Cardiac muscle cell (in vitro differentiated cells and primary cell): ENCODE measurements at regions not wholly inside any gene's neighbourhood (a gene's known extent, or its start where the extent isn't known, plus 50 kb on each side); places are given as distances from the start of the nearest gene placed in this dataset.
"Not testable (repeated sequence)": the region's sequence is repeated elsewhere in the genome, so short reads cannot be mapped to it uniquely, and the experiment has no call there.

Source experiments
- DNase-seq, 2 donors: peaks; one replicate each; pipeline versions ENCODE4 v3.0.0 to v3.0.0-alpha.2; 2010 to 2017; ENCODE audit warnings: low read depth in 1 of 2, low spot score in 1 of 2
- H3K27ac ChIP-seq: fragments of 200-600 bp; sonication (generic); 2 replicates; pipeline ENCODE4 v1.5.1; 2016
- H3K27me3 ChIP-seq: fragments of 200-600 bp; sonication (generic); 2 replicates; pipeline ENCODE4 v1.6.0; 2016; ENCODE audit warnings: control low read depth
- H3K36me3 ChIP-seq: fragments of 200-600 bp; sonication (generic); 2 replicates; pipeline ENCODE4 v1.5.1; 2016; ENCODE audit warnings: control low read depth
- H3K4me1 ChIP-seq: fragments of 200-600 bp; sonication (generic); 2 replicates; pipeline ENCODE4 v1.8.1; 2017; ENCODE audit warnings: low read depth, mild to moderate bottlenecking, mixed run types
- H3K4me3 ChIP-seq: fragments of 200-600 bp; sonication (generic); 2 replicates; pipeline ENCODE4 v1.5.1; 2016; ENCODE audit warnings: mild to moderate bottlenecking
- H3K9me3 ChIP-seq: fragments of 200-600 bp; sonication (generic); 2 replicates; pipeline ENCODE4 v1.5.1; 2017; ENCODE audit warnings: low read depth, mild to moderate bottlenecking, control low read depth
- TF ChIP-seq, protein P1 (sequence below): IDR thresholded peaks from 2 replicates; pipeline ENCODE4 v1.5.1; 2012; ENCODE audit warnings: low read depth, mild to moderate bottlenecking, low read length

DNA sequence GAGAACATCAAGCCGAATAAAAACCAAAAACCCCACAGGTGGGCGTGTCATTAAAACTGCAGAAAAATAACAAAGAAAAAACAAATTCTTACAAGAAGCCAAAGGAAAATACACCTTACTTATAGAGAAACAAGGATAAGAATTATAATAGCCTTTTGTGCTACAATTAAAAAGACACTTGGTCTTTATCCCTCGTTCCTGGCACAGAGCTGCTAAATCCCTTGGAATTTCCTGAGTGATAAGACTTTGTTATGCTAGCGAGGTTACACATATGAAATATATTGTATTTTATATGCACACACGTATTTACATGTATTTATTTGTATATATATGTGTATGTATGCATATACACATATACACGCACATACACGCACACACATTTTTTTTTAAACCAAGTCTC is 325.3 kb upstream of the TFPI start:
- TF ChIP-seq, protein P1, sequence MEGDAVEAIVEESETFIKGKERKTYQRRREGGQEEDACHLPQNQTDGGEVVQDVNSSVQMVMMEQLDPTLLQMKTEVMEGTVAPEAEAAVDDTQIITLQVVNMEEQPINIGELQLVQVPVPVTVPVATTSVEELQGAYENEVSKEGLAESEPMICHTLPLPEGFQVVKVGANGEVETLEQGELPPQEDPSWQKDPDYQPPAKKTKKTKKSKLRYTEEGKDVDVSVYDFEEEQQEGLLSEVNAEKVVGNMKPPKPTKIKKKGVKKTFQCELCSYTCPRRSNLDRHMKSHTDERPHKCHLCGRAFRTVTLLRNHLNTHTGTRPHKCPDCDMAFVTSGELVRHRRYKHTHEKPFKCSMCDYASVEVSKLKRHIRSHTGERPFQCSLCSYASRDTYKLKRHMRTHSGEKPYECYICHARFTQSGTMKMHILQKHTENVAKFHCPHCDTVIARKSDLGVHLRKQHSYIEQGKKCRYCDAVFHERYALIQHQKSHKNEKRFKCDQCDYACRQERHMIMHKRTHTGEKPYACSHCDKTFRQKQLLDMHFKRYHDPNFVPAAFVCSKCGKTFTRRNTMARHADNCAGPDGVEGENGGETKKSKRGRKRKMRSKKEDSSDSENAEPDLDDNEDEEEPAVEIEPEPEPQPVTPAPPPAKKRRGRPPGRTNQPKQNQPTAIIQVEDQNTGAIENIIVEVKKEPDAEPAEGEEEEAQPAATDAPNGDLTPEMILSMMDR = no peak
- Histone ChIP-seq H3K27me3 (no peaks in the 10 kb centered on the region), H3K4me1 (no peaks in the 10 kb centered on the region), H3K36me3 (no peaks in the 10 kb centered on the region), H3K4me3 (no peak overlapping the region), H3K27ac (no peak overlapping the region), H3K9me3 (no peaks in the 10 kb centered on the region)
- DNase-seq = peak in 1 of 2 donors; percentile 10

DNA sequence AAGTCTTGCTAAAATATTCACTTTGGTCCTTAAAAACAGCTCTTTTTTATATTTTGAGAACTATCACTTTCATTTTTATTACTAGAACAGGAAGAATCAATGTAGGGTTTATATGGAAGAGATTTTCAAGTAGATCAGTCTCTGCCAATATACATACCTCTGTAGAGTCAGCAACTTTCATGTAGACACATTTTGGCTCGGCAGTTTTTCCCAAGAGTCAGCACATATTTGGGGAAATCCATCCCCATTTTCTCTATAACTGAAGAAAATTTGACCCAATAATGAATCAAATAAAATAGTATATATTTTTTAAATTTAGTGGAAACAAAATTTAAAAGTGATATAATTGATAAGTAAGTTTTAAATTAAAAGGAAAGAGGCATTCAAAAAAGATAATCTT is 329.8 kb upstream of the TFPI start:
- Histone ChIP-seq H3K27ac (no peak overlapping the region), H3K9me3 (no peaks in the 10 kb centered on the region), H3K4me1 (no peaks in the 10 kb centered on the region), H3K36me3 (no peaks in the 10 kb centered on the region), H3K27me3 (no peaks in the 10 kb centered on the region), H3K4me3 (no peak overlapping the region)
- TF ChIP-seq, protein P1 = no peak
- DNase-seq = no peak

DNA sequence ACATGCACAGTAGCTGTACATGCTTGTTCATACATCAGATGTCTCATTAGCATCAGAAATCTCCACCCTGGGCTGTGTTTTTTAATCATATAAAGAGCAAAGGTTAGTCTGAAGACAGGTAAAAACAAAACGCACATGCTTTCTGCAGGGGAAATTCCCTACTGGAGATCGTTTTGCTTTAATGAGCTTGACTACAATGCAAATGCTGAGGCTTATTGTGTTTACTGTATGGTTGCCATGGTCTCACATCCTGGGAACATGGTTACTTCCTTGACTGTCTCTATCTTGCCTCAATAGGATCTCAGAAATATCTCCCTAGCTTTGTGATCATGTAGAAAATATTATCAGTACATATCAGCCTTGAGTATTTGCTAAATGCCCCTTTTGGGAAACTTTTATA is 336.5 kb upstream of the TFPI start:
- Histone ChIP-seq H3K4me1 (no peaks in the 10 kb centered on the region), H3K27ac (no peak overlapping the region), H3K4me3 (no peak overlapping the region), H3K36me3 (no peaks in the 10 kb centered on the region), H3K9me3 (no peaks in the 10 kb centered on the region), H3K27me3 (no peaks in the 10 kb centered on the region)
- TF ChIP-seq, protein P1 = no peak
- DNase-seq = no peak

DNA sequence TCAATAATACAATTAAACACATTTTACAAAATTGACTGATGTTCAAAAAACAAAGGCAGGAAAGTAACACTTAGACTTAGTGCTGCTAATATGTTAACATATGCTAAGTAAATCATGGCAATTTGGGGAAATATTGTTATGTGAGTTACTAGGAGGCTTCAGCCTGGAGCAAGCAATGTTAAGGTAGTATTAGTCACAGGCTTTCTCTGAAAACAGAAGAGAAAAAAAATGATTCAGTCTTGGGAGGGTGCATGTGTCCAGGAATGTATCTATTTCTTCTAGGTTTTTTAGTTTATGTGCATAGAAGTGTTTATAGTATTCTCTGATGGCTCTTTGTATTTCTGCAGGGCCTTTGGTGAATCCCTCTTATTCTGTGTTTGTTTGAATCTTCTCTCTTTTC is 345.8 kb upstream of the TFPI start:
- no peak overlapping the region for H3K4me3 ChIP-seq
- no peak for DNase-seq
- H3K36me3 ChIP-seq = no peaks in the 10 kb centered on the region

DNA sequence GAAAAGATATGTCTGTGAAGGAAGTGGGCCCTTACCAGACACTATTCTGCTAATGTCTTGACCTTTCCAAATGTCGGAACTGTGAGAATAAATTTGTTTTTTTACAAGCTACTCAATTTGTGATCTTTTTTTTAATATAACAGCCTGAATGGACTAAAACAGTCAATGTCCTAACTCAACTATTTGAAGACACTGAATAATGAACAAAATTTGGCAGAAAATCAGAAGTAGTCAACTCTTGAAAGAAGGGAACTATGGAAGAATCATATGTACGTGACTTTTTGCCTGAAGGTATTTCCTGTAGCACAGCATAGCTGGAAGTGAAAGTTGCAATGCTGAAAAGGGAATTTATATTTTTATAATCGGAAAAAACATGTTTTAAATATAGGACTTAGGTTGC is 351.8 kb upstream of the TFPI start:
- H3K4me3 ChIP-seq = no peak overlapping the region
- H3K27ac ChIP-seq = no peak overlapping the region
- no peak for DNase-seq
- no peaks in the 10 kb centered on the region for H3K36me3 ChIP-seq
- no peaks in the 10 kb centered on the region for H3K9me3 ChIP-seq
- TF ChIP-seq, protein P1 = no peak
- no peaks in the 10 kb centered on the region for H3K27me3 ChIP-seq
- H3K4me1 ChIP-seq = no peaks in the 10 kb centered on the region

More for the DNA sequence above, 345.8 kb upstream of the TFPI start:
- H3K9me3 ChIP-seq = no peaks in the 10 kb centered on the region
- TF ChIP-seq, protein P1 = no peak
- H3K27me3 ChIP-seq = no peaks in the 10 kb centered on the region
- no peaks in the 10 kb centered on the region for H3K4me1 ChIP-seq
- no peak overlapping the region for H3K27ac ChIP-seq

DNA sequence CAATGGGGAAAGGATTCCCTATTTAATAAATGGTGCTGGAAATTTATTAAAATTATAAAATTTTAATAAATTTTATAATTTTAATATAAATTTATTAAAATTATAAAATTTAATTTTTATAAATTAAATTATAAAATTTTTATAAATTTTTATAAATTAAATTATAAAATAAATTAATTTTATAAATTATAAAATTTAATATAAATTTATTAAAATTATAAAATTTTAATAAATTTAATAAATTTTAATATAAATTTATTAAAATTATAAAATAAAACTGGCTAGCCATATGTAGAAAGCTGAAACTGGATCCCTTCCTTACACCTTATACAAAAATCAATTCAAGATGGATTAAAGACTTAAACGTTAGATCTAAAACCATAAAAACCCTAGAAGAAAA is 356.7 kb upstream of the TFPI start:
- not testable (repeated sequence) for H3K27ac ChIP-seq, H3K9me3 ChIP-seq, H3K27me3 ChIP-seq, H3K36me3 ChIP-seq, H3K4me3 ChIP-seq, DNase-seq, H3K4me1 ChIP-seq
